Heart right ventricle (tissue), 16 donors: ENCODE measurements at regions not wholly inside any gene's neighbourhood (a gene's known extent, or its start where the extent isn't known, plus 50 kb on each side); places are given as distances from the start of the nearest gene placed in this dataset.
"Not testable (repeated sequence)": the region's sequence is repeated elsewhere in the genome, so short reads cannot be mapped to it uniquely, and the experiment has no call there.

Source experiments
- ATAC-seq, 8 donors: fragments of 200-7000 bp; cut with Tn5 transposase; one replicate each; pipeline ENCODE4 v1.9.1; 2020; ENCODE audit warnings: mild to moderate bottlenecking in 8 of 8, moderate library complexity in 8 of 8, moderate number of reproducible peaks in 1 of 8
- DNase-seq, 2 donors: peaks; one replicate each; pipeline ENCODE4 v3.0.0-alpha.2; 2020
- H3K27ac ChIP-seq, 10 donors: fragments of 200-600 bp; sonication (generic) in 2 of 10; one replicate each; pipeline versions ENCODE4 v1.5.0 to v1.8.0; 2020 to 2022; ENCODE audit warnings: mild to moderate bottlenecking in 3 of 10
- H3K27me3 ChIP-seq, 7 donors: fragments of 200-600 bp; one replicate each; pipeline ENCODE4 v1.8.0; 2021 to 2022; ENCODE audit warnings: mild to moderate bottlenecking in 2 of 7
- H3K36me3 ChIP-seq, 9 donors: fragments of 200-600 bp; sonication (generic) in 1 of 9; one replicate each; pipeline versions ENCODE4 v1.5.0 to v1.8.0; 2020 to 2022; ENCODE audit warnings: mild to moderate bottlenecking in 2 of 9
- H3K4me1 ChIP-seq, 9 donors: fragments of 200-600 bp; sonication (generic) in 1 of 9; one replicate each; pipeline versions ENCODE4 v1.5.0 to v1.8.0; 2020 to 2022; ENCODE audit warnings: mild to moderate bottlenecking in 4 of 9
- H3K4me3 ChIP-seq, 10 donors: fragments of 200-600 bp; sonication (generic) in 2 of 10; one replicate each; pipeline versions ENCODE4 v1.5.0 to v1.8.0; 2020 to 2022; ENCODE audit warnings: mild to moderate bottlenecking in 7 of 10, moderate library complexity in 2 of 10
- H3K9me3 ChIP-seq, 11 donors: fragments of 200-600 bp in 10 of 11; sonication (generic) in 2 of 11; one replicate each; pipeline versions ENCODE4 v1.5.0 to v1.8.0; 2013 to 2022; ENCODE audit warnings: mild to moderate bottlenecking in 2 of 11, control low read depth in 1 of 11, moderate library complexity in 1 of 11
- WGBS, 2 donors: extraction: QIAGEN DNeasy Blood & Tissue Kit; methylation state at CpG; one replicate each; pipeline ENCODE4 v1.1.7; 2013; ENCODE audit warnings: inconsistent platforms in 1 of 2; 5-methylcytosine and 5-hydroxymethylcytosine counted together
- intact Hi-C, 10 donors: fragments of 100-400 bp; cut with DNase I; formaldehyde crosslinking; loops; one replicate each; pipeline versions ENCODE4 v1.11.1 to v1.14.2; 2022
- TF ChIP-seq, protein P1 (sequence below), 9 donors: fragments of 200-600 bp; sonication (generic) in 2 of 9; IDR thresholded peaks; one replicate each; pipeline versions ENCODE4 v1.5.0 to v1.8.0; 2021 to 2022; ENCODE audit warnings: antibody characterized with exemption in 9 of 9, mild to moderate bottlenecking in 5 of 9, moderate library complexity in 1 of 9
- donor health status: Arrhythmogenic right ventricular cardiomyopathy.
- donor health status: ischemic (EF 13 %, LVEDD 7.1; RV severe dilation, severe dysfunction).
- donor health status: healthy with polysubstance abuse.
- donor health status: DM: no; HTN: yes; CAD: no.
- donor health status: DM: no; HTN: no; CAD: no.
- donor health status: ischemic (EF 25% LVEDD 6.9; RV normal size, moderate dysfunction).
- donor health status: ischemic (EF 25% LVEDD 5.7; RV mildly dilated, moderate dysfunction).
- donor health status: healthy.
- donor health status: DM: yes; HTN: yes; CAD: no.
- donor health status: Ischemic cardiomyopathy.
- donor health status: ischemic (EF 35%, LVEDD 5.7; RV mildly dilated, moderate dysfunction).
- donor health status: nonischemic (EF 11% LVEDD 7.7; RV severe dilation, severe dysfunction).
- donor health status: DM: yes; HTN: yes; CAD: no.
- donor health status: PGD.
- donor health status: ischemic (EF 29% LVEDD 5.4; RV normal size, mild dysfunction).
- donor health status: nonischemic (EF 23%, LVEDD 6.1; RV moderate dilation, normal function).

DNA sequence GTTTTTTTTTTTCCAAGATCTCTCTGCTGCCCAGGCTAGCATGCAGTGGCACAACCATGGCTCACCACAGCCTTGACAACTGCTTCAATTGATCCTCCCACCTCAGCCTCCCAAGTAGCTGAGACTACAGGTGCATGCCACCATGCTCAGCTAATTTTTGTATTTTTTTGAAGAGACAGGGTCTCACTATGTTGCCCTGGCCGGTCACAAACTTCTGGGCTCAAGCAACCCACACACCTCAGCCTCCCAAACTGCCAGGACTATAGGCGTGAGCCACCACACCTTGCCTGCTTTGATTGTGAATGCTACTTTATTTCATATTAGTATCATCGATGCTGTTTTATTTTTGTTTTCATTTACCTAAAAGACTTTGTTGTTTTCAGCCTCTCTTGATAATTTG, 81.5 kb upstream of the GNAZ start:
- TF ChIP-seq, protein P1, sequence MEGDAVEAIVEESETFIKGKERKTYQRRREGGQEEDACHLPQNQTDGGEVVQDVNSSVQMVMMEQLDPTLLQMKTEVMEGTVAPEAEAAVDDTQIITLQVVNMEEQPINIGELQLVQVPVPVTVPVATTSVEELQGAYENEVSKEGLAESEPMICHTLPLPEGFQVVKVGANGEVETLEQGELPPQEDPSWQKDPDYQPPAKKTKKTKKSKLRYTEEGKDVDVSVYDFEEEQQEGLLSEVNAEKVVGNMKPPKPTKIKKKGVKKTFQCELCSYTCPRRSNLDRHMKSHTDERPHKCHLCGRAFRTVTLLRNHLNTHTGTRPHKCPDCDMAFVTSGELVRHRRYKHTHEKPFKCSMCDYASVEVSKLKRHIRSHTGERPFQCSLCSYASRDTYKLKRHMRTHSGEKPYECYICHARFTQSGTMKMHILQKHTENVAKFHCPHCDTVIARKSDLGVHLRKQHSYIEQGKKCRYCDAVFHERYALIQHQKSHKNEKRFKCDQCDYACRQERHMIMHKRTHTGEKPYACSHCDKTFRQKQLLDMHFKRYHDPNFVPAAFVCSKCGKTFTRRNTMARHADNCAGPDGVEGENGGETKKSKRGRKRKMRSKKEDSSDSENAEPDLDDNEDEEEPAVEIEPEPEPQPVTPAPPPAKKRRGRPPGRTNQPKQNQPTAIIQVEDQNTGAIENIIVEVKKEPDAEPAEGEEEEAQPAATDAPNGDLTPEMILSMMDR (IDR thresholded peaks at IDR 0.05) = no peak
- Histone ChIP-seq H3K27me3 (peaks cover 0 to 18% (median 5%) of the 10 kb centered on the region in 7 donors), H3K27ac (no peak overlapping the region), H3K36me3 (no peaks in the 10 kb centered on the region), H3K4me3 (no peak overlapping the region), H3K9me3 (no peaks in the 10 kb centered on the region), H3K4me1 (no peaks in the 10 kb centered on the region)
- WGBS, 2 donors = 80 to 85% methylated on average over 3 of the region's 3 CpGs
- ATAC-seq = no peak
- intact Hi-C loops = no loop called here
- DNase-seq = no peak

- ATAC-seq (no peak), DNase-seq (no peak)
- 89 to 91% methylated on average over 3 of the region's 3 CpGs for WGBS, 2 donors
- intact Hi-C loops = no loop called here
- H3K4me1 ChIP-seq = no peaks in the 10 kb centered on the region
- no peak overlapping the region for H3K27ac ChIP-seq
- H3K4me3 ChIP-seq = no peak overlapping the region
- TF ChIP-seq, protein P1 (IDR thresholded peaks at IDR 0.05) = no peak
- no peaks in the 10 kb centered on the region for H3K9me3 ChIP-seq
- no peaks in the 10 kb centered on the region for H3K36me3 ChIP-seq
- peaks cover 0 to 18% (median 5%) of the 10 kb centered on the region in 7 donors for H3K27me3 ChIP-seq
These were observed 80.5 kb upstream of the GNAZ start for GRCh38 chr22:22989856-22990255.

DNA sequence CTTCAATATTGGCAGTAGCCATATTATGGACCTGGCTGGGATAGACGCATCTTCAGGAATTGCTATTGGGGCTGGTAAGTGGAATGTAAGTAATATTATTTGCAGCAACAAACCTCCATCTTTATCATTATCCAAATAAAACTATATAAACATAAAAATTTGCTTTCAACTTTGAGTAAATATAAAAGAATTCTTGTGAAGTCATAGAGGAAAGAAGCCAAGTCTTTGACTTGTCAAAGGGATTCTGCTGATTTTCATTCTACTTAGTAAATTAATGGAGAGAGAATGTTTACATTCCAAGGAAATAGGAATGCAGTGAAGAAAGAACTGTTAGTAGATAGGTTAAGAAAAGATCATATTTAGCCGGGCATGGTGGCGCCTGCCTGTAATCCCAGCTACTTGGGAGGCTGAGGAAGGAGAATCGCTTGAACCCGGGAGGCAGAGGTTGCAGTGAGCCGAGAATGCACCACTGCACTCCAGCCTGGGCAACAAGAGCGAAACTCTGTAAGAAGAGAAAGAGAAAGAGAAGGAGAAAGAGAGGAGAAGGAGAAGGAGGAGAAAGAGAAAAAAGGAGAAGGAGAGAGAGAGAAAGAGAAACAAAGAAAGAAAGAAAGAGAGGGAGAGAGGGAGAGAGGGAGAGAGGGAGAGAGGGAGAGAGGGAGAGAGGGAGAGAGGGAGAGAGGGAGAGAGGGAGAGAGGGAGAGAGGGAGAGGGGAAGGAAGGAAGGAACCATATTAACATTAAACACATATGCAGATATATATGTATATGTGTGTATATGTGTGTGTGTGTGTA, 79.4 kb upstream of the GNAZ start:
- intact Hi-C loops, H3K4me1 ChIP-seq, H3K27ac ChIP-seq, H3K36me3 ChIP-seq, H3K9me3 ChIP-seq, ATAC-seq, DNase-seq, H3K4me3 ChIP-seq: not testable (repeated sequence)
- H3K27me3 ChIP-seq = peaks cover 0 to 18% (median 5%) of the 10 kb centered on the region in 7 donors
- WGBS, 2 donors = 90% methylated on average over 7 of the region's 7 CpGs

DNA sequence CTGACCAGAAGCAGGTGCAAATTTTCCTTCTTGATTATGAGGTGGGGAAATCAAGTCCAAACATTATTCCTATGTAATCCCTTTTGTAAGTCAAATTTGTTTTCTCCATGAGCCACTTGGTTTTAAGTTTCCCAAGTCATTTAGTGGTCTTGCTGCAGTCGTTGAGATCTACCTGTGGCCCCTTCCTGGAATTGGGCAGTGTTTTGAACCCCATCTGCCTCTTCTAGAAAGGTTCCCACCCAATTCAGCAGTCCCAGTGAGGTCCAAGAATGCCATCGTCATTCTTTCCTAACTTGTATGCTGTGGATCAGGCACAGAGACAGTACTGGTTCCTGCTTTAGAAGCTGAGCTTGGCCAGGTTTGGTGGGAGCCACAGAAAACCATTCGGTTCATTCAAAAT, 77.8 kb upstream of the GNAZ start:
- H3K4me3 ChIP-seq = no peak overlapping the region
- no peaks in the 10 kb centered on the region for H3K36me3 ChIP-seq
- H3K27me3 ChIP-seq = peaks cover 0 to 18% (median 0%) of the 10 kb centered on the region in 7 donors
- no peak for DNase-seq
- no peaks in the 10 kb centered on the region for H3K4me1 ChIP-seq
- H3K9me3 ChIP-seq = peaks cover 0 to 19% (median 13%) of the 10 kb centered on the region in 11 donors
- WGBS, 2 donors = 66 to 71% methylated on average over 3 of the region's 3 CpGs
- no peak overlapping the region for H3K27ac ChIP-seq
- intact Hi-C loops = no loop called here
- ATAC-seq = no peak
- TF ChIP-seq, protein P1 (IDR thresholded peaks at IDR 0.05) = no peak

- no peak overlapping the region for H3K27ac ChIP-seq
- no peaks in the 10 kb centered on the region for H3K36me3 ChIP-seq
- ATAC-seq = no peak
- intact Hi-C loops = no loop called here
- TF ChIP-seq, protein P1 (IDR thresholded peaks at IDR 0.05) = no peak
- H3K27me3 ChIP-seq = peaks cover 0 to 18% (median 0%) of the 10 kb centered on the region in 7 donors
- no peak overlapping the region for H3K4me3 ChIP-seq
- peaks cover 0 to 26% (median 18%) of the 10 kb centered on the region in 11 donors for H3K9me3 ChIP-seq
- DNase-seq = no peak
- 78 to 84% methylated on average over 5 of the region's 5 CpGs for WGBS, 2 donors
- H3K4me1 ChIP-seq = no peaks in the 10 kb centered on the region
These were observed 77.1 kb upstream of the GNAZ start for GRCh38 chr22:22993184-22993583.
